HPDE6-E6E7 (cell line): ENCODE measurements at regions not wholly inside any gene's neighbourhood (a gene's known extent, or its start where the extent isn't known, plus 50 kb on each side); places are given as distances from the start of the nearest gene placed in this dataset.
"Not testable (repeated sequence)": the region's sequence is repeated elsewhere in the genome, so short reads cannot be mapped to it uniquely, and the experiment has no call there.

Source experiments
- DNase-seq: peaks from one replicate; pipeline ENCODE4 v3.0.0; 2011; ENCODE audit warnings: missing footprints; ENCODE audit errors: extremely low spot score

GRCh38 chr5:54884195-54884536 is 101.2 kb downstream of the ESM1 start:
- DNase-seq, result no peak

DNA sequence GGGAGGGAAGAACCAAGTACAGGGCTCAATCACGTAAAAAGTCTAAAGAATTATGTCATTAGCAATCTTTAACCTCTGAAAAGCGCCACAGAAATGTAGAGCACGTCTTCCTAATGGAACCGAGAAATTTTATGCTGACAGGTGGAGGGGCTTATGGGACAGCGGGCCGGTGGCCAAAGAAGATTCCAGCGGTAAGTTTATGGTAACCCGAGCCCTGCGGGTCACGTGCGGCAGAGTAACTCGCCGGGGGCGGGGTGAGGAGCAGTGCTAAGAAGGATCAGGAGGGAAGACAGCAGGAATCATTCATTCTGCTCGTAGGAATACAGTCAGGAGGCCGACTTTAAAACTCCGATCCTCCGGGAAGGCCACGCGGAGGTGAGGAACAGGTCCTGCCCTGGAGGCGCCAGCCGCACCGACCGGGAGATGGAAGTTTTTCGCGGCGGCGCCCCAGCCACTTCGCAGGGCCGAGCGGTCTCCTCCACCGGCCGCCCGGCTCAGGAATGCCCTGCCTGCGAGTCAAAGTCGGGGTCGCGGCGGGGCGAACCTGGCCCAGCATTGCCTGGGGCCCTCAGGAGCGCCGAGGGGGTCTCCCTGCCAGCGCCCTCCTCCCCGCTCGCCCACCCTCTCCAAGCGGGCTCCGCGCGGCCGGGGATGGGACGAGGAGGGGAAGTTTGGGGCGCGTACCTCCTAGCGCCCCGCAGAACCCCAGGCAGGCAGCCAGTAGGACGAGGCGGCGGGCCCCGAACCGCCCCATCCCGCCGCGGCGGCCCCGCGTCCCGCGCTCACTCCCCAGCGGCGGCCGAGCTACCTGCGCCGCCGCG is 101.8 kb downstream of the ESM1 start:
- no peak for DNase-seq

DNA sequence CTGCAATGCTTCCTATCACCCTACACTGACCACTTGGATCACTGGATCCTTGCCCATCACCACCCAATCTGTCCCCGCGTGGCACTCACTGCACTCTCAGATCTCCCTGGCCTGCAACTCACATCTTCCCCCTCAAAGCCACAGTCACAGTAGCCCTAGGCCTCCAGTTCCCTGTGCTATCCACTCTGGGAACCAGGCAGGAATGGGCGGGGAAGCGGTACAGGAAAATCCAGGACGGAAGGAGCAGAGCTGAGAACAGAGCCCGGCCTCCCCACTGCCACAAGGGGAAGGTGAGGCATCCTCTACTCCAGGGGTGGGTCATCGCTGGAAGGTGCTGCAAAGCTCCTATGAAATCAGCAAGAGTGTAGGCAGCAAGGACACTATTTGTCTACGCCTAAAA is 102.6 kb downstream of the ESM1 start:
- no peak for DNase-seq

GRCh38 chr5:54882101-54882500 is 103.3 kb downstream of the ESM1 start:
- peak; percentile 68 for DNase-seq

GRCh38 chr5:54881286-54882005 is 103.9 kb downstream of the ESM1 start:
- DNase-seq, result peak; percentile 72

DNA sequence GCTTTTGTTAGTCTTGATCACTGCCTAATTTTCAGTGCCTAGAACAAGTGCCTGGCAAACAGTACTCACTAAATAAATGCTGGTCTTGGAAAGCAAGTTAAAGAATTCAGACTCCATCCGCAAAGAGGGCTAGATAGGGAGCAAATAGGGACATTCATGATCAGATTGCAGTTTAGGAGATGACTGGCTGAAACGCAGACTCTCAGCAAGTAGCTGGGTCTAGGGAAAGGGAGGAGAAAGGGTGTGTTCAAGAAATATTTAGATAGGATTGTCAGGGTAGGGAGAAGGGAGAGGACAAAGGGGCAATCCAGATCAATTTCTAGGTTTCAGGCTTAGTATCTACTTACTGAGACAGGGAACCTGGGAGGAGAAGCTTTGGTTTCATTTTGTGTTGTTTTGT is 108.4 kb downstream of the ESM1 start:
- no peak for DNase-seq

DNA sequence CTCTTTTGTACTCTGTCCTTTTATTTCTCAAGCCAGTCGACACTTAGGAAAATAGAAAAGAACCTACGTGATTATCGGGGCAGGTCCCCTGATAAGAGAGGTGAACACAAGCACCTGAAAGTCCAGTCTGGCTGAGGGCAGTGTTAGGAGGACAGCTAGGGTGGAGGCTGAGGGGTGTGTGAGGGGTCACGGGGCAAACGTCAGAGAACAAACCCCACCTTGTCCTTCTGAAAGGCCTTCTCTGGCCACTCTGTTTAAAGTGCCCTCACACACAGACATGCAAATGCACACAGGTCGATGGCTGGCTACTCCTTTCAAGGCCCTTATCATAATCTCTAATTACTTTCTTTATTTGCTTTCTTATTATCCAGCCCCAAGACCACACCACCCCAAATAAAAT is 108.8 kb downstream of the ESM1 start:
- no peak for DNase-seq

DNA sequence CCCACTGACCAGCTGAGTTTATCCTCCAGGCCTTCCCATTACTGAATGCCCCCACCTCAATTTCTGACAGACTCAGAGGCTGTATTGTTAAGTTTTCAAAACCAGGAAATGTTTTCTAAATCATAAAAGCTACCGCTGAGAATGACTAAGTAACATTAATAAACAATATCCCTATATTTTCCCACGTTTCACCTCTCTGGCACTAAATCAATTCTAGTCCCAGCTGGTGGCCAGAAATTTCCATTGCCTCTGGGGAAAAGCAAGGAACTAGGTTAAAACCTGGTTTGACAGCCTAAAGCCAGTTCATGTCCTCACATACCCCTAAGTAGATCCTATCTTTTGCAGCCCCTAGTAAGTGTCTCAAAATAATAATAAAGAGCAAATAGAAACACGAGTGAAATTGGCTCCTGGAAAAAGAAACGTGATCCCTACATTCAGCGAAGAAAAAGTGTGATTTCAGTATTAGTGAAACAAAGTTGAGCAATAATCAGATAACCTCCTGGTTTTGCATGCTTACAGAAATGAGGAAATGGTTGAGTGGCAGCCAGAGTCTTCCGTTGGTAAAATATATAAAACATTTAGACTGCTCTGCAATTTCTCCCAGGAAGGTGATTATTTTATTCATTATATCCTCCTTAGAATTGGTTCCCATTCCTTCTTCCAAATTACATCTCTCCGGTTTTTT is 110.9 kb downstream of the ESM1 start:
- no peak for DNase-seq

DNA sequence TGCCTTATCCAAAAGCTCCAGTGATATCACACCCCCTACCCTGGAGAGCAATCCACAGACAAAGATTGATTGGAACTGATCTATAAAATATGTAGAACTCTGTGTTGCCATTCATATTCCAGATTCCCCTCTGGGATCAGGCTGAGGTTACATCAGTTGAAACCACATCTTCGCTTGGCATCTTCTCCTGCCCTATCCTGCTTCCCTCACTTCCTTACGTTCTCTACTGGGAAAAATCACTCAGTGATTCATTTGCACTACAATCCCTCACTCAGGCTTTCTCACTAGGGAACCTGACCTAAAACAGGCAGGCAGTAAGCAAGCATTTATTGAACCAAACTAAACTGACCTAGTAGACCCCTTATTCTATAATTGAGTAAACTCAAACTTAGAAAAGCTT is 111.7 kb downstream of the ESM1 start:
- no peak for DNase-seq

DNA sequence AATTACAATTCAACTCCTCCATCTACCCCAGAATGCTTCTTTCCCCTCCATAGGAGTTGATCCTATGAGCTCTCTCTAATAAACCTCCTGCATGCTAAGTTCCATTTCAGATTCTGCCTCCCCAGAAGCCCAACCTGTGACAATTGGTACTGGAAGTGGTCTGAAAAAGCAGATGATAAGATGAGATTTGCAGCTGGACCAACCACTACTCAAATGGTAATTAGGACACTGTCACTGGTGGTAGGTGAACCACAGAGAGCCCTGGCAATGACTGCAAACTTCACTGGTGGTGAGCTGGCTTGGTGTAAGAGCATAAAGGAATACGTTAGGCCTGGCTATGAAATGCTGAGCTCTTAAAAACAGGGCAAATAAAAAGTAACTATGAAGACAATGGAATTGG is 112.6 kb downstream of the ESM1 start:
- no peak for DNase-seq

DNA sequence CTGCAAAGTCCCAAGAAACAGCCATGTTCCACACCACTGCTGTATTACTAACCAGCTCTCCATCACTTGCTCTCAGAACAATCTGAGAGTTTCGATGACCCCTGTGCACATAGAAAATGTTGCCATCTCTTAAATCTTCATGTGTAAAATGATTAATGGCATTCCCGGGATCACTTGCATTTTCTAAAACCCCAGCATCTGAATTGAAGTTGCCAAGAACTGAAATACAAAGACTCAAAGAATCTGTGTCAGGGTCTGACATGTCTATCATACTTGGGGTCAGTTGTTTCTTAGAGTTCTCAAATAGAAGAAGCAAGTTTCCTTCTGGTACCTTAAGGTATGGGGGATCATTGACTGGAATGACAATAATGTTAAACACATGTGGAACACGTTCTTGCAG is 115.1 kb downstream of the ESM1 start:
- DNase-seq, result no peak

DNA sequence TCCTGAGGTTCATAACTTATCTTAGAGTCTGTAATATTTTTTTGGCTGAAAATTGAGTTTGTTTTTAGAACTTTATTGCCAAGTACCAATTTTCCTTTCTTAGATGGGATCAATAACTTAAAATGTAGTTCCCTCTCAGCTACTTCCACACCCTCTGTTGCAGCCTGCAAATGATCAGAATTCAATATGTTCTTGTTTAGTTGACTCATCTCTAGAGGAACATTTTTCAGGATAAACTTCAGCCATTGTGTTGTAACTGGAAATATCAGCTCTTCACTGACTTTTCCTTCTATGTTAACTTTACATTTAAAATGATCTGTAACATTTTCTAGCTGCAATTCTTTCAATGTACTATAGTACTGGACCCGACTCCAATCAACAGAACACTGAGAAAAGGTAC is 115.7 kb downstream of the ESM1 start:
- DNase-seq, result no peak

DNA sequence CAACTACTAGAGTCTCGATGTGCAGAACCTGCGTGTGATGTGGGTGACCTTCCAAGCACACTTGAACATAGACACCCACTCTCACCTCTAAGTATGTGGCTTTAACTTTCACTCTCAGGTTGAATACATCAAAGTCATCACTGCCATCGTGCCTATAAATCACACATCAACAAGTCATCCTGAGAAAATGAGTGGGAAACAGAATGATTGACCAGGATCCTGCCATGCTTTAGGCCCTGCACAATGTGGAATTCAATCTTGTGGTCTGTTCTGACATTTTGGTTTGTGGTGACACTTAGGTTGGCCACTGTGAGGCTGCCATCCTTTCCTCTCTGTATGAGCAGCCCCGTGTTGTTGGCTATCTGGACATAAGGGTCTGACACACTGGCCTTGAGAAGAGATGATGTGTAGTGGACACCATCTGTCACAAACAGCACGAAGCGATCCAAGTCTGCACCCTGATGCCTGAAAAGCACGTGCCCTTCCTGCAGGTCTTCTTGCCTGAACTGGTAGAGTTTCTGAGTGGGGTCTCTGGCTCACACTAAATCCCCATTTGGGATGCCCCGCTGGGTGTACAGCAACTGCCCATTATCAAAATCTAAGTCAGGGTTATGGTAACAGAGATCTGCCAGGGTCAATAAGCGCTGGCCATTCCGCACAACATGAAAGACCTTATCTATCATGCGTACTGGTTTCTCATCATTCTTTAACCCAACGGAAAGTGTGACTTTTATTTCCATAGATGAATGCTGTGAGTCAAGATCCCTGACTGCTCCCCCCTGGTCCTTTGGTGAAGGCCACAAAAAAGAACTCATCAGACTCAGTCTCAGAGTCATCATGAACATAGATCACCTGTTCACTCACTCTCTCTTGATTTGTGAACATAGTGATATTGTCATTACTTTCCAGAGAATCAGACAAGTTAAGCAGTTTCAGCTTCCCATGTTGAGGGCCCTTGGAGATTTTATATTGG is 116.6 kb downstream of the ESM1 start:
- DNase-seq, result no peak

- DNase-seq, result no peak
Observed at GRCh38 chr5:54867310-54867944, 118.0 kb downstream of the ESM1 start.

GRCh38 chr5:54864911-54865515 is 120.4 kb downstream of the ESM1 start:
- DNase-seq, result not testable (repeated sequence)

GRCh38 chr5:54862036-54862435 is 123.4 kb downstream of the ESM1 start:
- DNase-seq, result no peak

GRCh38 chr5:54861212-54861894 is 124.0 kb downstream of the ESM1 start:
- no peak for DNase-seq

DNA sequence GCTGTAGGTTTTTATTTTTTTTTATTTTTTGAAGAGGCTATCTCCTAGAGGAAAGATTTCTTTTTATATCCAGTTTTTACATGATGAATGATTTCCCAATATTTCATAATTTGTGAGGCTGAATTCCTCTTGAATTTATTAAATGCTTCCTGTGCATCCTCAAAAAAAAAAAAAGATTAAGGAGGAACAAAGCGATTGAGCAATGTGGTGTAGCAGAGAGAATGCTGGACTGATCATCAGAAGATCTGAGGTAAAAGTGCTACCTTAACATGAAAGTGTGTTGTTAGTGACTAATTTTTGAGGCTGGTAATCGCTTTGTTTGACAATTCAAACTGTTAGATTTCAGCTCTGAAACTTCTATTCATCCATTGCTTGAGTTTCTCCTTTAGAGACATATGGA is 125.1 kb downstream of the ESM1 start:
- DNase-seq, result no peak

DNA sequence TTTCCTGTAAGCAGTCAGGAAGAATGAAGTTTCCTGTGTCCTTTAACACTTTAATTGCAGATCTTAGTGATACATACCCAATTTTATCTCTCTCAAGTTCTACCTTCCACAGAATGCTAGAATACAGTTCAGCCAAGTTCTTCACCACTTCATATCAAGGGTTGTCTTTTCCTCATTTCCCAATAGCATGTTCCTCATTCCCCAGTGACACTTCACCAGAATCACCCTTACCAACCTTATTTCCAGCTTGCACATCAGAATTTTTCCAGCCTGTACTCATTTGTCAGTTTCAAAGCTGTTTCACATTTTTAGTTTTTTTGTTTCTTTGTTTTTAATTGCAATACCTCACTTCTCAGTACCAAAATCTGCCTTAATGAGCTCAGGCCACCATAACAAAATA is 126.1 kb downstream of the ESM1 start:
- no peak for DNase-seq

- no peak for DNase-seq
Observed at GRCh38 chr5:54854883-54855581, 130.4 kb downstream of the ESM1 start.
